B cell (primary cell): ENCODE measurements at regions not wholly inside any gene's neighbourhood (a gene's known extent, or its start where the extent isn't known, plus 50 kb on each side); places are given as distances from the start of the nearest gene placed in this dataset.

ENCODE experiments used
- EZH2 ChIP-seq: IDR thresholded peaks from 2 replicates; pipeline ENCODE4 v1.6.1; 2012; ENCODE audit warnings: borderline replicate concordance, low read depth, mild to moderate bottlenecking, moderate library complexity, low read length; ENCODE audit not compliant: insufficient read depth, poor library complexity, severe bottlenecking
- TF ChIP-seq, protein P1 (sequence below): fragments of 200-600 bp; IDR thresholded peaks from one replicate; pipeline ENCODE4 v1.8.0; 2022; ENCODE audit warnings: antibody characterized with exemption, mild to moderate bottlenecking

DNA sequence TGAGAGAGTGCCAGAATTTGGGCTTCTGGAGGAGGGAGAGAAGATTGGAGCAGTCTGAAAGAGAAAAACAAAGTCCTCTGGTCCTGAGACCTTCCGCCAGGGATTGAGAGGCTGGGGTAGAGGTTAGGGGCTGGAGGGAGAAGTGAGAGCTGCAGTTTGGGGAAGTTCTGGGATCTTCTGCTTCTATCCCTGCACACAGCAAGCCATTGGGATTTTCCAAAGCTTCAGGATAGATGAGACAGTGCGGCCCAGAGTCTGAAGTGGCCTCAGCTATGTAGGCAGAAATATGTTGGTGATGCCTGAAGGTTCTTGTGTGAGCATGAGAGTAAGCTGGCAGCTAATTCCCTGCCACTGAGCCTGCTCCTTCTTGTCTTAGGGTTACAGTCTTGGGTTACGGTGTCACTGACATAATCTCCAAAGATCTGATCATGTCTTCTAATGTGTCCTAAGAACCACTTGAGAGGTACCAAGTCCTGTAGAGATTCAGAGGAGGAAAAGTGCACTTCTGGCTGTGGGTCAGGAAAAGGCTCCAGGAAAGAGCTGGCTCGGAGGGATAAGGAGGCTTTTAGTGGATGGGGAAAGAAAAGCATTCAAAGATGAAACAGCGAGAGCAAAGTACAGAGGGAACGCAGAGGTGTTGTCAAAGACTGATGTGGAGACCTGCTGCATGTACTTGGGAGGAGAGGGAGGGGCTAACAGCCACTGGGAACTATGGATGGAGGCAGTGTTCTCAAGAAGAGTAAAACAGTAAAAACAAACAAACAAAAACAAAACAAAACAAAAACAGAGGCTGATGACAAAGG is 131.1 kb upstream of the MYLIP start:
- TF ChIP-seq EZH2: no peak
- TF ChIP-seq, protein P1, sequence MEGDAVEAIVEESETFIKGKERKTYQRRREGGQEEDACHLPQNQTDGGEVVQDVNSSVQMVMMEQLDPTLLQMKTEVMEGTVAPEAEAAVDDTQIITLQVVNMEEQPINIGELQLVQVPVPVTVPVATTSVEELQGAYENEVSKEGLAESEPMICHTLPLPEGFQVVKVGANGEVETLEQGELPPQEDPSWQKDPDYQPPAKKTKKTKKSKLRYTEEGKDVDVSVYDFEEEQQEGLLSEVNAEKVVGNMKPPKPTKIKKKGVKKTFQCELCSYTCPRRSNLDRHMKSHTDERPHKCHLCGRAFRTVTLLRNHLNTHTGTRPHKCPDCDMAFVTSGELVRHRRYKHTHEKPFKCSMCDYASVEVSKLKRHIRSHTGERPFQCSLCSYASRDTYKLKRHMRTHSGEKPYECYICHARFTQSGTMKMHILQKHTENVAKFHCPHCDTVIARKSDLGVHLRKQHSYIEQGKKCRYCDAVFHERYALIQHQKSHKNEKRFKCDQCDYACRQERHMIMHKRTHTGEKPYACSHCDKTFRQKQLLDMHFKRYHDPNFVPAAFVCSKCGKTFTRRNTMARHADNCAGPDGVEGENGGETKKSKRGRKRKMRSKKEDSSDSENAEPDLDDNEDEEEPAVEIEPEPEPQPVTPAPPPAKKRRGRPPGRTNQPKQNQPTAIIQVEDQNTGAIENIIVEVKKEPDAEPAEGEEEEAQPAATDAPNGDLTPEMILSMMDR: no peak
